Stomach (tissue), 4 donors: ENCODE measurements at regions not wholly inside any gene's neighbourhood (a gene's known extent, or its start where the extent isn't known, plus 50 kb on each side); places are given as distances from the start of the nearest gene placed in this dataset.

Experiments used
- POLR2A ChIP-seq, 4 donors: fragments of 450-650 bp; IDR thresholded peaks; one replicate each; pipeline ENCODE4 v1.6.1; 2016; ENCODE audit warnings: antibody characterized with exemption in 4 of 4, control low read depth in 2 of 4, mild to moderate bottlenecking in 1 of 4, moderate library complexity in 1 of 4
- POLR2AphosphoS5 ChIP-seq, 3 donors: sonication (generic); formaldehyde crosslinking; IDR thresholded peaks; one replicate each; pipeline ENCODE4 v1.6.1; 2016; ENCODE audit warnings: antibody characterized with exemption in 3 of 3
- TF ChIP-seq, protein P1 (sequence below), 7 experiments: fragments of 450-650 bp in 4 of 7; fragments of 200-600 bp in 3 of 7; sonication (generic) in 3 of 7; IDR thresholded peaks; one replicate each; pipeline ENCODE4 v1.5.1; 2016 to 2019; ENCODE audit warnings: antibody characterized with exemption in 7 of 7, control low read depth in 2 of 7, mild to moderate bottlenecking in 1 of 7

DNA sequence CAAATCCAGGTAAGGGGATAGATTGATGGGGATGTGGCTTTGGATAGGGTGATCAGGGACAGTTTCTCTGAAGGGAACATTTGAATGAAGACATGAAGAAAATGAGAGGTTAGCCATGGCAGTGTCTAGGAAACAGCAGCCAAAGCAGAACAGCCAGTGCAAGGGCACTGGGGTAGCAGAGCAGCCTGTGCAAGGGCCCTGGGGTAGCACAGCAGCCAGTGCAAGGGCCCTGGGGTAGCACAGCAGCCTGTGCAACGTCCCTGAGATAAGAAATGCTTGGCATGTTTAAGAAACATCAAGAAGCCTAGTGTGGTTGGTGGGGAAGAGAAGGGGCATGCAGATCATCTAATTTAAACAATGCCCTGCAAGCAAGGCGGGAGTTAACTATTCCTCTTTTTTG is 128.5 kb downstream of the IRX5 start:
- no peak for TF ChIP-seq POLR2A (IDR thresholded peaks at IDR 0.05)
- no peak for TF ChIP-seq POLR2AphosphoS5 (IDR thresholded peaks at IDR 0.05)
- TF ChIP-seq, protein P1, sequence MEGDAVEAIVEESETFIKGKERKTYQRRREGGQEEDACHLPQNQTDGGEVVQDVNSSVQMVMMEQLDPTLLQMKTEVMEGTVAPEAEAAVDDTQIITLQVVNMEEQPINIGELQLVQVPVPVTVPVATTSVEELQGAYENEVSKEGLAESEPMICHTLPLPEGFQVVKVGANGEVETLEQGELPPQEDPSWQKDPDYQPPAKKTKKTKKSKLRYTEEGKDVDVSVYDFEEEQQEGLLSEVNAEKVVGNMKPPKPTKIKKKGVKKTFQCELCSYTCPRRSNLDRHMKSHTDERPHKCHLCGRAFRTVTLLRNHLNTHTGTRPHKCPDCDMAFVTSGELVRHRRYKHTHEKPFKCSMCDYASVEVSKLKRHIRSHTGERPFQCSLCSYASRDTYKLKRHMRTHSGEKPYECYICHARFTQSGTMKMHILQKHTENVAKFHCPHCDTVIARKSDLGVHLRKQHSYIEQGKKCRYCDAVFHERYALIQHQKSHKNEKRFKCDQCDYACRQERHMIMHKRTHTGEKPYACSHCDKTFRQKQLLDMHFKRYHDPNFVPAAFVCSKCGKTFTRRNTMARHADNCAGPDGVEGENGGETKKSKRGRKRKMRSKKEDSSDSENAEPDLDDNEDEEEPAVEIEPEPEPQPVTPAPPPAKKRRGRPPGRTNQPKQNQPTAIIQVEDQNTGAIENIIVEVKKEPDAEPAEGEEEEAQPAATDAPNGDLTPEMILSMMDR (IDR thresholded peaks at IDR 0.05), result no peak
